Activated T-helper 1 cell treated with Interleukin-2 at 50 U/mL for 16 hours (primary cell): ENCODE measurements at regions not wholly inside any gene's neighbourhood (a gene's known extent, or its start where the extent isn't known, plus 50 kb on each side); places are given as distances from the start of the nearest gene placed in this dataset.

Source experiments
- DNase-seq: peaks from one replicate; pipeline ENCODE4 v3.0.0-alpha.2; 2020; ENCODE audit warnings: low read depth

- DNase-seq: no peak
These were observed 77.3 kb upstream of the CDH5 start for GRCh38 chr16:66289051-66289680.

GRCh38 chr16:66287926-66288325 is 78.6 kb upstream of the CDH5 start:
- no peak for DNase-seq

GRCh38 chr16:66287416-66287815 is 79.1 kb upstream of the CDH5 start:
- DNase-seq: no peak

- DNase-seq: no peak
These were observed 80.0 kb upstream of the CDH5 start for GRCh38 chr16:66286527-66286926.

GRCh38 chr16:66278604-66279262 is 87.8 kb upstream of the CDH5 start:
- DNase-seq: no peak

GRCh38 chr16:66278111-66278531 is 88.4 kb upstream of the CDH5 start:
- DNase-seq: no peak

- no peak for DNase-seq
These were observed 89.0 kb upstream of the CDH5 start for GRCh38 chr16:66277311-66278070.

- no peak for DNase-seq
These were observed 90.6 kb upstream of the CDH5 start for GRCh38 chr16:66275775-66276428.

GRCh38 chr16:66274335-66275110 is 92.0 kb upstream of the CDH5 start:
- DNase-seq: no peak

- DNase-seq: no peak
These were observed 92.7 kb upstream of the CDH5 start for GRCh38 chr16:66273644-66274334.

- DNase-seq: no peak
These were observed 93.4 kb upstream of the CDH5 start for GRCh38 chr16:66273053-66273452.

- no peak for DNase-seq
These were observed 94.0 kb upstream of the CDH5 start for GRCh38 chr16:66272461-66272860.

GRCh38 chr16:66271074-66272060 is 95.1 kb upstream of the CDH5 start:
- no peak for DNase-seq

- peak; percentile 34 for DNase-seq
These were observed 96.1 kb upstream of the CDH5 start for GRCh38 chr16:66270333-66270927.

GRCh38 chr16:66269617-66270332 is 96.7 kb upstream of the CDH5 start:
- DNase-seq: no peak

- no peak for DNase-seq
These were observed 99.0 kb upstream of the CDH5 start for GRCh38 chr16:66267292-66268014.

- DNase-seq: no peak
These were observed 99.8 kb upstream of the CDH5 start for GRCh38 chr16:66266436-66267291.
